IPS DF 6.9 (cell line): ENCODE measurements at regions not wholly inside any gene's neighbourhood (a gene's known extent, or its start where the extent isn't known, plus 50 kb on each side); places are given as distances from the start of the nearest gene placed in this dataset.

ENCODE experiments used
- DNase-seq: peaks from one replicate; pipeline ENCODE4 v3.0.0-alpha.2; 2013; ENCODE audit warnings: low read depth, low spot score
- H3K27ac ChIP-seq: one replicate; pipeline ENCODE4 v1.5.1; 2013; ENCODE audit warnings: low read length, control low read depth
- H3K27me3 ChIP-seq: 2 replicates; pipeline ENCODE4 v1.6.1; 2013; ENCODE audit warnings: mild to moderate bottlenecking, low read length; ENCODE audit not compliant: control insufficient read depth, insufficient read depth
- H3K36me3 ChIP-seq: 2 replicates; pipeline ENCODE4 v1.6.1; 2013; ENCODE audit warnings: low read length; ENCODE audit not compliant: control insufficient read depth, insufficient read depth
- H3K4me1 ChIP-seq: 2 replicates; pipeline ENCODE4 v1.6.1; 2013; ENCODE audit warnings: low read length; ENCODE audit not compliant: control insufficient read depth, insufficient read depth
- H3K4me3 ChIP-seq: 2 replicates; pipeline ENCODE4 v1.5.1; 2013; ENCODE audit warnings: mild to moderate bottlenecking, low read length
- H3K9me3 ChIP-seq: 2 replicates; pipeline ENCODE4 v1.6.1; 2013; ENCODE audit warnings: low read length, inconsistent platforms; ENCODE audit not compliant: control insufficient read depth, insufficient read depth
- WGBS: extraction: QIAGEN DNeasy Blood & Tissue Kit; methylation state at CpG from one replicate; pipeline ENCODE4 v1.1.7; 2013; ENCODE audit warnings: mixed read lengths, missing lambda C conversion rate; ENCODE audit not compliant: insufficient read length, insufficient coverage; 5-methylcytosine and 5-hydroxymethylcytosine counted together

GRCh38 chr10:113272511-113272910 lies 280.3 kb upstream of the HABP2 start:
- Histone ChIP-seq H3K27ac (no peak overlapping the region), H3K9me3 (no peaks in the 10 kb centered on the region), H3K4me1 (no peaks in the 10 kb centered on the region), H3K4me3 (no peak overlapping the region), H3K27me3 (no peaks in the 10 kb centered on the region), H3K36me3 (no peaks in the 10 kb centered on the region)
- no CpG with 5 or more reads among the region's 5 CpGs for WGBS
- no peak for DNase-seq

- WGBS, result no CpG with 5 or more reads among the region's 23 CpGs
- no peak for DNase-seq
- H3K4me3 ChIP-seq, result no peak overlapping the region
- no peaks in the 10 kb centered on the region for H3K27me3 ChIP-seq
- no peaks in the 10 kb centered on the region for H3K4me1 ChIP-seq
- no peaks in the 10 kb centered on the region for H3K36me3 ChIP-seq
- no peaks in the 10 kb centered on the region for H3K9me3 ChIP-seq
- H3K27ac ChIP-seq, result no peak overlapping the region
These were observed 279.4 kb upstream of the HABP2 start for GRCh38 chr10:113273181-113274163.

GRCh38 chr10:113274176-113274829 lies 278.6 kb upstream of the HABP2 start:
- H3K4me1 ChIP-seq, result no peaks in the 10 kb centered on the region
- no peaks in the 10 kb centered on the region for H3K9me3 ChIP-seq
- no peaks in the 10 kb centered on the region for H3K27me3 ChIP-seq
- WGBS, result no CpG with 5 or more reads among the region's 8 CpGs
- no peak for DNase-seq
- H3K4me3 ChIP-seq, result no peak overlapping the region
- no peaks in the 10 kb centered on the region for H3K36me3 ChIP-seq
- H3K27ac ChIP-seq, result no peak overlapping the region

GRCh38 chr10:113278221-113278620 lies 274.6 kb upstream of the HABP2 start:
- no peak for DNase-seq
- no peaks in the 10 kb centered on the region for H3K9me3 ChIP-seq
- H3K27me3 ChIP-seq, result no peaks in the 10 kb centered on the region
- H3K4me3 ChIP-seq, result no peak overlapping the region
- H3K4me1 ChIP-seq, result 0 out of 2 replicates have a peak, but pooled peaks cover 1% of the 10 kb centered on the region
- no peak overlapping the region for H3K27ac ChIP-seq
- no CpG with 5 or more reads among the region's 1 CpG for WGBS
- no peaks in the 10 kb centered on the region for H3K36me3 ChIP-seq

- H3K27ac ChIP-seq, result no peak overlapping the region
- no peak overlapping the region for H3K4me3 ChIP-seq
- no CpG with 5 or more reads among the region's 3 CpGs for WGBS
- 0 out of 2 replicates have a peak, but pooled peaks cover 1% of the 10 kb centered on the region for H3K4me1 ChIP-seq
- H3K27me3 ChIP-seq, result no peaks in the 10 kb centered on the region
- H3K36me3 ChIP-seq, result no peaks in the 10 kb centered on the region
- no peaks in the 10 kb centered on the region for H3K9me3 ChIP-seq
- no peak for DNase-seq
These were observed 274.2 kb upstream of the HABP2 start for GRCh38 chr10:113278664-113279063.

GRCh38 chr10:113279262-113279661 lies 273.6 kb upstream of the HABP2 start:
- DNase-seq, result no peak
- no CpG with 5 or more reads among the region's 4 CpGs for WGBS
- no peaks in the 10 kb centered on the region for H3K9me3 ChIP-seq
- H3K4me3 ChIP-seq, result no peak overlapping the region
- H3K27me3 ChIP-seq, result no peaks in the 10 kb centered on the region
- H3K36me3 ChIP-seq, result no peaks in the 10 kb centered on the region
- 0 out of 2 replicates have a peak, but pooled peaks cover 1% of the 10 kb centered on the region for H3K4me1 ChIP-seq
- no peak overlapping the region for H3K27ac ChIP-seq

- H3K4me1 ChIP-seq, result 0 out of 2 replicates have a peak, but pooled peaks cover 1% of the 10 kb centered on the region
- H3K9me3 ChIP-seq, result no peaks in the 10 kb centered on the region
- no peaks in the 10 kb centered on the region for H3K36me3 ChIP-seq
- no CpG with 5 or more reads among the region's 4 CpGs for WGBS
- no peak overlapping the region for H3K27ac ChIP-seq
- H3K4me3 ChIP-seq, result no peak overlapping the region
- no peaks in the 10 kb centered on the region for H3K27me3 ChIP-seq
- DNase-seq, result no peak
These were observed 270.3 kb upstream of the HABP2 start for GRCh38 chr10:113282564-113282963.

GRCh38 chr10:113283189-113283588 lies 269.7 kb upstream of the HABP2 start:
- no peaks in the 10 kb centered on the region for H3K27me3 ChIP-seq
- no CpG with 5 or more reads among the region's 5 CpGs for WGBS
- DNase-seq, result no peak

GRCh38 chr10:113284635-113285034 lies 268.2 kb upstream of the HABP2 start:
- Histone ChIP-seq H3K9me3 (no peaks in the 10 kb centered on the region), H3K4me3 (no peak overlapping the region), H3K4me1 (0 out of 2 replicates have a peak, but pooled peaks cover 1% of the 10 kb centered on the region), H3K27ac (no peak overlapping the region), H3K36me3 (no peaks in the 10 kb centered on the region), H3K27me3 (no peaks in the 10 kb centered on the region)
- no CpG with 5 or more reads among the region's 4 CpGs for WGBS
- no peak for DNase-seq

More at GRCh38 chr10:113283189-113283588, 269.7 kb upstream of the HABP2 start:
- Histone ChIP-seq H3K9me3 (no peaks in the 10 kb centered on the region), H3K4me1 (0 out of 2 replicates have a peak, but pooled peaks cover 1% of the 10 kb centered on the region), H3K4me3 (no peak overlapping the region), H3K27ac (no peak overlapping the region), H3K36me3 (no peaks in the 10 kb centered on the region)

- no CpG with 5 or more reads among the region's 9 CpGs for WGBS
- H3K27ac ChIP-seq, result no peak overlapping the region
- no peak for DNase-seq
- H3K27me3 ChIP-seq, result no peaks in the 10 kb centered on the region
- no peak overlapping the region; the same call in 1 of the 2 replicates for H3K4me3 ChIP-seq
- H3K4me1 ChIP-seq, result 0 out of 2 replicates have a peak, but pooled peaks cover 1% of the 10 kb centered on the region
- no peaks in the 10 kb centered on the region for H3K9me3 ChIP-seq
- H3K36me3 ChIP-seq, result no peaks in the 10 kb centered on the region
These were observed 267.5 kb upstream of the HABP2 start for GRCh38 chr10:113285305-113285704.
